Left ventricle myocardium inferior (tissue), 1 donor: ENCODE measurements at regions not wholly inside any gene's neighbourhood (a gene's known extent, or its start where the extent isn't known, plus 50 kb on each side); places are given as distances from the start of the nearest gene placed in this dataset.
A peak's percentile ranks its signal among the peaks of the same experiment; 100 is the strongest.

ENCODE experiments used
- DNase-seq: peaks from one replicate; pipeline ENCODE4 v3.0.0-alpha.2; 2020
- H3K27ac ChIP-seq: fragments of 200-600 bp; replicated peaks from 2 replicates; pipeline ENCODE4 v1.8.0; 2021
- H3K27me3 ChIP-seq: fragments of 200-600 bp; 2 replicates; pipeline ENCODE4 v1.8.0; 2021; ENCODE audit warnings: low read depth
- H3K36me3 ChIP-seq: fragments of 200-600 bp; 2 replicates; pipeline ENCODE4 v1.8.0; 2021
- H3K4me1 ChIP-seq: fragments of 200-600 bp; 2 replicates; pipeline ENCODE4 v1.8.0; 2021
- H3K4me3 ChIP-seq: fragments of 200-600 bp; 2 replicates; pipeline ENCODE4 v1.8.0; 2021; ENCODE audit warnings: mild to moderate bottlenecking, moderate library complexity
- H3K9me3 ChIP-seq: fragments of 200-600 bp; replicated peaks from 2 replicates; pipeline ENCODE4 v1.8.0; 2021
- CTCF ChIP-seq: fragments of 200-600 bp; IDR thresholded peaks from 2 replicates; pipeline ENCODE4 v1.8.0; 2021; ENCODE audit warnings: antibody characterized with exemption, mild to moderate bottlenecking, borderline replicate concordance
- intact Hi-C: fragments of 100-400 bp; cut with micrococcal nuclease; formaldehyde crosslinking; loops from one replicate; pipeline ENCODE4 v1.11.0; 2022
- donor health status: DM: no; HTN: yes; CAD: no; lungs with severe emphysema.

DNA sequence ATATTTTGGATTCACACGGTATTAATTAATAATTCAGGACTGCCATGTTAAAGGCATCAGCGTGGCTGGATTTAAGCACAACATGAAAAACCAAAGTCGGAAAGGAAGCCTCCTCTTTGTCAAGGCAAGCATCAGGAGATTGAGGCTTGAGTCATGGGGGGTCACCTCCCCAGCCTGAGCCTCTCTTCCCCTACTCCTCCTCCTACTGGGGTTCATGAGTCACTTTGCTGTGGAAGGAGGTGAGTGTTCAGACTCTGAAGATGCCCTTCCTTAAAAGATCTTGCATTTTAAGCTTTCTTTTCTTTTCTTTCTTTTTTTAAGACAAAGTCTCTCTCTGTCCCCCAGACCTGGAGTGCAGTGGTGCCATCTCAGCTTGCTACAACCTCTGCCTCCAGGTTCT is 235.3 kb upstream of the USP9Y start:
- intact Hi-C loops, result no loop called here
- no peaks in the 10 kb centered on the region for H3K36me3 ChIP-seq
- peaks cover 11% of the 10 kb centered on the region for H3K9me3 ChIP-seq
- no peak for TF ChIP-seq CTCF
- no peaks in the 10 kb centered on the region for H3K4me1 ChIP-seq
- no peaks in the 10 kb centered on the region for H3K27me3 ChIP-seq
- H3K4me3 ChIP-seq, result no peak overlapping the region
- no peak for DNase-seq
- H3K27ac ChIP-seq, result no peak overlapping the region

- no peak overlapping the region for H3K4me3 ChIP-seq
- no peak overlapping the region for H3K27ac ChIP-seq
- no peaks in the 10 kb centered on the region for H3K36me3 ChIP-seq
- H3K27me3 ChIP-seq, result no peaks in the 10 kb centered on the region
- no peak for TF ChIP-seq CTCF
- peaks cover 11% of the 10 kb centered on the region for H3K9me3 ChIP-seq
- intact Hi-C loops, result no loop called here
- H3K4me1 ChIP-seq, result no peaks in the 10 kb centered on the region
- DNase-seq, result no peak
Measured at GRCh38 chrY:12469081-12469480, 231.9 kb upstream of the USP9Y start.

DNA sequence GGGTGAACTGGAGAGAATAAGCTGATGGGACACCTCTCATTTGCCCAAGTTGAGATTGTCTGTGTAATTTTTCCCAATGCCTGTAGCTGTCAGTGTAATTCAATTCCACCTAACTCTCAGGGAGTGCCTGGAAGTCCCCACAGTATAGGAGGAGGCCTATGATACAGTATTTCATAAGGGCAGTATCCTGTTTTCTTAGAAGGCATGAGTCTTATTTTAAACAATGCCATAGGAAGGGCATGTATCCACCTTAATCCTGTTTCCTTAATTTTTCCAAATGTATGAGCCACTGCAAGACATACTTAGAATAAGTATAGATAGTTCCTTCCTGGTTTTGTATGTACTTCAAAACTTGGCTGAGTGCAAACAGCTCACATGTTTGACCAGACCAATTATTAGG is 226.6 kb upstream of the USP9Y start:
- Histone ChIP-seq H3K4me1 (no peaks in the 10 kb centered on the region), H3K9me3 (no peaks in the 10 kb centered on the region), H3K36me3 (no peaks in the 10 kb centered on the region), H3K4me3 (no peak overlapping the region), H3K27me3 (no peaks in the 10 kb centered on the region), H3K27ac (no peak overlapping the region)
- TF ChIP-seq CTCF, result no peak
- intact Hi-C loops, result no loop called here
- DNase-seq, result no peak

DNA sequence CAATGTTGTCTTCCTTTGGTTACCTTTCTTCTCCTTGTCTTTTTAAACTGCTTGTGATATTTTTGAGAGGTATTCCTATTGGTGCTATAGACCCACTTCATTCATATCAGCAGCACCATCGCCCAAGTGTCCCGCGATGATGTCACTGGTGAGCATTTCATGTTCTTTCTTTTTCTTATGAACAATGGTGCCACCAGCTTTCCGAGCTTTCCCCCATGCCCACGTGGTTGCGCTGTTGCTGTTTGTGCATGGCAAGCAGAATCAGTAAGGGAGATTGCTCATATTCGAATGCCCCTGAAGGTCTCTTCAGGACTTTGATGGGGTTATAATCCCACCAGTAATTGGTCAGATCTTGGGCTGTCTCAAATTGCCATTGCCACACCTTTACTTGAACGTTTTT is 221.6 kb upstream of the USP9Y start:
- Histone ChIP-seq H3K36me3 (no peaks in the 10 kb centered on the region), H3K4me3 (no peak overlapping the region), H3K4me1 (no peaks in the 10 kb centered on the region), H3K27ac (no peak overlapping the region), H3K27me3 (no peaks in the 10 kb centered on the region), H3K9me3 (no peaks in the 10 kb centered on the region)
- no peak for DNase-seq
- peak; percentile 32 for TF ChIP-seq CTCF
- intact Hi-C loops, result no loop called here

DNA sequence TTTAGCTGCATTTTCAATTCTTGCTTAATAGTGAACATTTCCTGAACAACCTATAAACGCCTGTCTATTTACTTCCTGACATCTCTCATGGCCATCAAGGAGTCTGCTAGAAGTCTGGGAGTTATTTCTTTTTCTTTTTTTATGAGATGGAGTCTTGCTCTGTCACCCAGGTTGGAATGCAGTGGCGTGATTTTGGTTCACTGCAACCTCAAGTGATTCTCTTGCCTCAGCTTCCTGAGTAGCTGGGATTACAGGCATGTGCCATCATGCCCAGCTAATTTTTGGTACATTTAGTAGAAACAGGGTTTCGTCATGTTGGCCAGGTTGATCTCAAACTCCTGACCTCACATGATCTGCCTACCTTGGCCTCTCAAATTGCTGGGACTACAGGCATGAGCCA is 217.6 kb upstream of the USP9Y start:
- DNase-seq, result no peak
- no peak for TF ChIP-seq CTCF
- no peak overlapping the region for H3K27ac ChIP-seq
- intact Hi-C loops, result no loop called here
- no peaks in the 10 kb centered on the region for H3K36me3 ChIP-seq
- no peak overlapping the region for H3K4me3 ChIP-seq
- H3K9me3 ChIP-seq, result no peaks in the 10 kb centered on the region
- no peaks in the 10 kb centered on the region for H3K27me3 ChIP-seq
- H3K4me1 ChIP-seq, result no peaks in the 10 kb centered on the region
